ENCODE measurements at regions not wholly inside any gene's neighbourhood (a gene's known extent, or its start where the extent isn't known, plus 50 kb on each side); places are given as distances from the start of the nearest gene placed in this dataset.

- no peak for DNase-seq
Measured at GRCh38 chr6:108779536-108780275, 68.5 kb upstream of the ARMC2 start.

DNA sequence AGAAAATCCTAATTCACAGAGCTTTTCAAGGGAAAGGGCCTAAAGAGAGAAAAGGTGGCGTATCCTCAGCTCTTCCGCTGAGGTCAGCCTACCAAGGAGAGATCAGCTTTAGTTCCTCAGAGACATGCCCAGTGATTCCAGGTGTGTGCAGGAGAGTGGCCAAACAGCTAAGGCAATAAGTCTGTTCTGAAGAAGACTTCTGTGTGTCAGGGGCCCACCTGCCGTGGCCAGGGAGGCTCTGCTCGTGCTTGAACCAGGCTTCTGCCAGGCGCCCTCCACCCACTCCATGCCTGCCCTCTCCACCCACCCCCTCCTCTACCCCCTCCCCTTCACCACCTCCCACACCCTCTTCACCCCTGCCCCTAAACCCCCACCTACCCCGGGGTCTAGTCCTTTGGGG lies 67.4 kb upstream of the ARMC2 start:
- DNase-seq = no peak

DNA sequence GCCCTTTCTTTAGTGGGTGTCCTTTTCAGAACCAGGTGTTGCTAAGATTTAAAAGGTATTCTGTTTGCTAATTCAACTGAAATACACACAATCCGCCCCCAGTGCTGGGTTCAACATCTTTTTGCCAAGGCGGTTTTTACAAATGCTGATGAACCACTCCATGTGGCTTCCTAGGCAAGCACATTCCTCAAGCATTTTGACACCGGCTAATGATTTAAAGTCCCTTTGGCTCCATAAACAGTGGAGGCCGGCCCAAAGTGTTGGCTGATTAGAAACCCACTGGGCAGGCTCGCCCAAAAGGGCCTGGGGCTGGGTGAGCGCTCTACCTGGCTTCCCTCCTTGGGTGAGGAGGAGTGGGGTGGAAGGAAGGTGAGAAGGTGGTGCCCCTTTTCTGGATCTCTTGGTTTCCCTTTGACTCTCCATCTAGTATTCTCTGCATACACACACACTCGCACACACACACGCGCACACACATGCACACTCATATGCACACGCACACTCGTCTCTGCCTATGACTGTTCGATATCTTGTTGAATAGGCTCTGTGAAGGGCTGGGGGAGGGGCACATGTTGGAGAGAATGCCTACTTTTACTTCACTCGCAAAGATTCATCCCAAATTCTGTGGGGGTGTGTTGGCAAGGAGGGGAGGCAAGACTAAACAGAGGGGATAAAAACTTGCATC lies 66.7 kb upstream of the ARMC2 start:
- DNase-seq = no peak

GRCh38 chr6:108782179-108783041 lies 65.8 kb upstream of the ARMC2 start:
- DNase-seq = peak; percentile 82

- DNase-seq = no peak
Measured at GRCh38 chr6:108785653-108786052, 62.6 kb upstream of the ARMC2 start.

GRCh38 chr6:108788416-108788815 lies 59.8 kb upstream of the ARMC2 start:
- DNase-seq = no peak

DNA sequence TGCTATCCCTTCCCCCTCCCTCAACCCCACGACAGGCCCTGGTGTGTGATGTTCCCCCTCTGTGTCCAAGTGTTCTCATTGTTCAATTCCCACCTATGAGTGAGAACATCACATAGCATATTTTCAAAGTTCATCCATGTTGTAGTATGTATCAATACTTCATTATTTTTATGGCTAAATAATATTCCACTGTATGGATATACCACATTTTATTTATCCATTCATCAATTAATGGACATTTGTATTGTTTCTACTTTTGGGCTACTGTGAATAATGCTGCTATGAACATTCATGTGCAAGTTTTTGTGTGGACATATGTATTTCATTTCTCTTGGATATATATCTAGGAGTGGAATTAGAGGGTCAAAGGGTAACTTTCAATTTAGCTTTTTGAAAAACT lies 58.7 kb upstream of the ARMC2 start:
- no peak for DNase-seq

GRCh38 chr6:108791700-108792099 lies 56.5 kb upstream of the ARMC2 start:
- no peak for DNase-seq

GRCh38 chr6:108793516-108794251 lies 54.5 kb upstream of the ARMC2 start:
- DNase-seq = no peak

GRCh38 chr6:108795122-108795521 lies 53.1 kb upstream of the ARMC2 start:
- no peak for DNase-seq

DNA sequence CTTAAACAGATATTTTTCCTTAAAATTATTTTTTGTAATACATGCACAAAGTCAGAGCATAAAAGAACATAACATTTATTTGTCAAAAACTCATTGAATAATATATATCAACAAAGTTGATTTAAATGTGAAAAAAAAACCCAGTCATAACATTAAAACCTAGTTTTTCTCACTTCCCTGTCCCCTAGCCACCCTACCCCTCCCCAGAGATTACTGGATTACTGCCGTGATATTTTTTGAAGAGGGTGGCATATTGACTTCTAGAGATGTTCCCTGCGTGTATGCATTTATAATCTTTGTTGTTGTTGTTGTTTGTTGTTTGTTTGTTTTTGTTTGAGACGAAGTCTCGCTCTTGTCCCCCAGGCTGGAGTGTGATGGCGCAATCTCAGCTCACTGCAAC lies 52.4 kb upstream of the ARMC2 start:
- no peak for DNase-seq

GRCh38 chr6:108796875-108797274 lies 51.3 kb upstream of the ARMC2 start:
- no peak for DNase-seq

DNA sequence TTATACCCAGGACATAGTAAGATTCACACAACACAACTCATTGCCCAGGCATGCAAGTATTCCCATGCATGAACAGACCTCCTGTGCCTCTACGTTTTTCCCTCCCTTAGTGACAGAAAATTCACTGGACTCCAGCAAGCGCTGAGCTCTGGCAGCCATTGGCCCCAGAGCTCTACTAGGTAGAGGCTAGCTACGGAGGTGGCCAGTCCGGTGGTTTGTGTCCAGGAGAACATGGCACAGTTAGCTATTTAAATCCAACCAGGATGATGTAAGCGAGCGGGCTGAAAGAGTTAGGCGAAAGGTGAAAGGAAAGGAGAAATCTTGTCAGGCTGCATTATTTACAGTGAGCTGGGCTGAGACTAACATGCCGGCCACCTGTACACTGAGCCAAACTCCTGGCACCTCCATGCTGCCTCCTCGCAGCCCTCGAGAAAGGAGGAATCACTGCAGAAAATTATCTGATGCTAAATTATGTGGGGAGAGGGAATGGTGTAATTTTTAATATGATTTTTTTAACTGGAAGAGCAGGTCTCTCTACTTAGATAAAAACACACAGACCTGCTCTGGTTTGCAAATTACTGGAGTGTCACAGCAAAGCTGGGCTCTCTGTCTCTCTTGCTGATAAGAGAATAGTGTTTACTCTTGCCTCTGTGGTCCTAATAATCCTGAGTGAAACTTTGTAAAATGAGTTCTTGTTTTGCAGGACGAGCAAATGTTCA lies 50.1 kb upstream of the ARMC2 start:
- DNase-seq = no peak

Data from activated CD4-positive, alpha-beta T cell treated with anti-CD3 and anti-CD28 coated beads, Interleukin-2, amount 50 U/mL, for 16 hours (primary cell).